Fibroblast of pulmonary artery (primary cell): ENCODE measurements at regions not wholly inside any gene's neighbourhood (a gene's known extent, or its start where the extent isn't known, plus 50 kb on each side); places are given as distances from the start of the nearest gene placed in this dataset.
"Not testable (repeated sequence)": the region's sequence is repeated elsewhere in the genome, so short reads cannot be mapped to it uniquely, and the experiment has no call there.

Experiments used
- DNase-seq: peaks from one replicate; pipeline ENCODE4 v3.0.0-alpha.2; 2010; ENCODE audit warnings: low read depth
- H3K4me3 ChIP-seq: replicated peaks from 2 replicates; pipeline ENCODE4 v1.5.1; 2011; ENCODE audit warnings: low read depth, mild to moderate bottlenecking, control low read depth, low read length, moderate library complexity
- CTCF ChIP-seq: IDR thresholded peaks from 2 replicates; pipeline ENCODE4 v1.5.1; 2011; ENCODE audit warnings: mild to moderate bottlenecking, control low read depth, low read length, inconsistent platforms; ENCODE audit errors: missing control alignments

DNA sequence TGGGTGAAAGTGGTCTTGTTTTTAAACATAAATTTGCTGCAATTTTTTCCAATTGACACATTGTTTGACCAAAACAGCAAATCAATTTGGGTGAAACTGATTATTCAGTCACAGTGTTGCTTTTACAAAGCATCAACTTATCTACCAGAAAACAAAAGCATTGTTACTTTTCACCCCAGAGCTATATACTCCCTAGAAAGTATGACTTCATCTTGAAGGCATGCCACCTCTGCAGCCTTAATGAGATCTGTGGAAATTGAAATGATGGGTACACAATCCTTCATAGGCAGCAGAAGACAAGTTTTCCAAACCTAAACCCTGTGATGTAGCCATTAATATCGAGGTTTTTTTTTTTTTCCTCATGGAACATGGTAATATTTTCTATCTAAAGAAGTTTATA, 615.9 kb downstream of the CHSY3 start:
- no peak overlapping the region for H3K4me3 ChIP-seq
- TF ChIP-seq CTCF, result no peak
- DNase-seq, result peak; percentile 38

- TF ChIP-seq CTCF, result no peak
Observed at GRCh38 chr5:130514984-130515690, 610.9 kb downstream of the CHSY3 start.

DNA sequence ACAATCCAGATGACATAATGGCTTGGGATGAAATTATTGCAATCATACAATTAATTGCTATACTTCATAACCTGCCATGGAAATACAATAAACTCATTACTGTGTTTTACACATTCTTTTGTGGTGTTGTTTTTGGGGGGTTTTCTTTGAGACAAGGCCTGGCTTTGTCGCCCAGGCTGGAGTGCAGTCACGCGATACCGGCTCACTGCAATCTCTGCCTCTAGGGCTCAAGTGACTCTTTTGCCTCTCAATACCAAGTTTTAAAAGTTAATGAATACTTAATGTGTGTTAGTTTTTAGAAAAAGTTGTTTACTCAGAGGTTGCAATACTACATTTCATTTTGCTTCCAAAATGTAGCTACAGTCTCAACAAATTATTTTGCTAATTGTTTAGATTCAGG, 598.4 kb downstream of the CHSY3 start:
- no peak for TF ChIP-seq CTCF
- no peak overlapping the region for H3K4me3 ChIP-seq
- no peak for DNase-seq

More at GRCh38 chr5:130514984-130515690, 610.9 kb downstream of the CHSY3 start:
- H3K4me3 ChIP-seq, result no peak overlapping the region
- peak; percentile 64 for DNase-seq

DNA sequence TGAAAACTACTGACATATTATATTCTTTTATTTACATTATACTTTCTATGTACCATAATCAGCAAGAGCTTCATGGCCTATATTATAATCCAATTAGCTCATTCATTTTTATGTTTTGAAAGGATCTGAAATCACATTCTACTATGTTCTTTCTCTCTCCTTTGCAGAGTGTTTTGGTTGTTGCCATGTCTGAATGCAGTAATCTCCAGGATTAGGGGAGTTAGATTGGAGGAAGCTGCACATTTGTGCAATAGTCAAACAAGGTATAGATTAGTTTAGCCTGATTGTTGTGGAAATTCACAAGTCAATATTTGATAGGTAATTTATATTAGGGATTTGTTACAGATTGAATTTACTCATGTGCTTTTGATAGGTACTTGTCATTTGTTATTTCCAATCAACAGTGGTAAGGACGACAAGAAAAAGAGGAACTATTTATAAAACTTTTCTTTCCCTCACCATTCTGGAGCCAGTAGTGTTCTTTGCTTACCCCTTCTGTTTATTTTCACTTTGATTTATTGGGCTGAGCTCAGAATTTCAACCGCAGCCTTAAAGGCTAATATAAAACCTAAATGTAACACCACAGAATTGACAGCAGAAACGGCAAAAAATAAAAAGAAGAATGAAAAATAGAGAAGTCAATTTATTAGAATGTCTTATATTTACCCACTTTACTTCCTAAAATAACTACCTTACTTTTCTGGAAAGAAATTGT, 597.0 kb downstream of the CHSY3 start:
- DNase-seq, result no peak
- TF ChIP-seq CTCF, result no peak
- no peak overlapping the region for H3K4me3 ChIP-seq

GRCh38 chr5:130500495-130500894, 596.2 kb downstream of the CHSY3 start:
- not testable (repeated sequence) for H3K4me3 ChIP-seq, DNase-seq

- no peak for TF ChIP-seq CTCF
- no peak overlapping the region for H3K4me3 ChIP-seq
- DNase-seq, result no peak
Observed at GRCh38 chr5:130496215-130496614, 592.0 kb downstream of the CHSY3 start.

DNA sequence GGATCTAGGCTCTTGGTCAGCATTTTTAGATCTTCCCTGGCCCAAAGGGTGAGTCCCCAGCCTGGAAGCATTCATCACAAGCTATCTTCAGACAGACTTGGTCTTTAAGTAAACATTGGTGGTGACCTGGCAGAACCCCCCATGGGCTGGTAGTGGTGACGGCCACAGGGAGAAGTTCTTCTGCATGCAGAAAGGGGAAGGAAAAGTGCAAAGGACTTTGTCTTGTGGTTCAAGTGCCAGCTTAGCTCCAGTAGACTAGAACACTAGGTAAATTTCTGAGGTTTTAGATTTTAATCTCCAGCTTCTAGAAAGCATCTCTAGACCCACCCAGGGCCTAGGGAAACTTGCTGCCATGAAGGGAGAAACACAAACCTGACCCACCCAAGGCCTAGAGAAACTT, 584.0 kb downstream of the CHSY3 start:
- H3K4me3 ChIP-seq, result no peak overlapping the region
- TF ChIP-seq CTCF, result no peak
- DNase-seq, result no peak
